ENCODE measurements at regions not wholly inside any gene's neighbourhood (a gene's known extent, or its start where the extent isn't known, plus 50 kb on each side); places are given as distances from the start of the nearest gene placed in this dataset.

GRCh38 chr12:24201258-24201970 is 251.9 kb upstream of the SOX5 start:
- Histone ChIP-seq H3K4me3 (ENCODE audit: low read depth, low read length) (no peak overlapping the region), H3K4me1 (ENCODE audit: control insufficient read depth, insufficient read depth, low read length) (peaks cover 9% of the 10 kb centered on the region), H3K36me3 (ENCODE audit: control insufficient read depth, insufficient read depth, low read length) (no peaks in the 10 kb centered on the region), H3K9me3 (ENCODE audit: control insufficient read depth, insufficient read depth, low read length) (no peaks in the 10 kb centered on the region), H3K9ac (ENCODE audit: low read depth, low read length) (no peak overlapping the region), H3K27me3 (ENCODE audit: control insufficient read depth, insufficient read depth, low read length) (no peaks in the 10 kb centered on the region)

DNA sequence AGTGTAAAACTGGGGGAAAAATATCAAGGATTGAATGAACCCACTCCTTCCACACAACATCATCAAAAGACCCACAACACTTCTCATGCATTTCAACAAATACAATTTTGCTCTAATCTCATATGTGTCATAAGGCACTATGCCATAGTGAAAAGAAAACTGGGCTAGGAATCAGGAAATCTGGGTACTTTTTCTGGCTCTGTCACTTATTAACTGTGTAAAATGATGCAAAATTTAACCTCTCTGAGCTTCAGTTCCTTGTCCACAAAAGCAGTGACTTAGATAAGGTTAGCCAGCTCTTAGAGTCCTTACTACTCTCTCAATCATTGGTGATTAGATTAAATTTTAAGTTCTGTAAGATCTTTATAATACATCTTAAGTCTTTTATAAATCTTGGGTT is 250.5 kb upstream of the SOX5 start:
- Histone ChIP-seq H3K36me3 (ENCODE audit: control insufficient read depth, insufficient read depth, low read length) (no peaks in the 10 kb centered on the region), H3K4me1 (ENCODE audit: control insufficient read depth, insufficient read depth, low read length) (peaks cover 9% of the 10 kb centered on the region), H3K9ac (ENCODE audit: low read depth, low read length) (no peak overlapping the region), H3K9me3 (ENCODE audit: control insufficient read depth, insufficient read depth, low read length) (no peaks in the 10 kb centered on the region), H3K27me3 (ENCODE audit: control insufficient read depth, insufficient read depth, low read length) (no peaks in the 10 kb centered on the region), H3K4me3 (ENCODE audit: low read depth, low read length) (no peak overlapping the region)

DNA sequence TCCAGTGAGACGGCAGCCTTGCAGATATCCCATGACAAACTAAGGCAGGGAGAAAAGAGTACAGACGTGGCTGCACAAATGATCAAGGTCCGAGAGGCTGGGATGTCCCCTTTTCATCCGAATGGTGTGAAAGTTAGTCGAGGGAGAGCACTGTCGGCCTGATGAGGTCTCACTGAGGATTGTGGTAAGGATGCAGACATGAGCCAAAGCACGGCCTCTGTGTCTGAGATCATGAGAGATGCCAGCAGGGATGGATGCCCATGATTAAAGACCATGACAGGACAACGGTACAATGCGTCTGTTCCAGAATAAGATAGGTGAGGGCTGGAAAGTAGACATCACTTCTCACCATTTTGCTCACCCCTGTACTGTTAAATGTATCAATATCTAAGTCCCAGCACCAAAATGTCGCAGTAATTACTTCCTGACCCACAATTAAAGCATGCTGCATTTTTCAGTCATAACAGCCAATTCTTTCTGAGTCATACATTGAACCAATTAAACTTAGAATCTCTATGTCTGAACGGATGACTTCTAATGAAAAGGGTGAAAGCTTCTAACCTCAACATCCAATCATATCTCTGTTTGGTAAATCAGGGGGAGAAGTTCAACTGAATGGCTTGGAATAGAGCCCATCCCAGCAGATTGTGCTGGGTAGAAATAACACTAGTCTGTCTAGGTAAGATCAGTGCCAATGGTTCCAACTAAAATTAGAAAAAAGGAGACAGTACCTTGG is 249.6 kb upstream of the SOX5 start:
- no peak overlapping the region for H3K4me3 ChIP-seq (ENCODE audit: low read depth, low read length)
- H3K4me1 ChIP-seq (ENCODE audit: control insufficient read depth, insufficient read depth, low read length), result peaks cover 9% of the 10 kb centered on the region
- no peak overlapping the region for H3K9ac ChIP-seq (ENCODE audit: low read depth, low read length)
- H3K36me3 ChIP-seq (ENCODE audit: control insufficient read depth, insufficient read depth, low read length), result no peaks in the 10 kb centered on the region
- H3K9me3 ChIP-seq (ENCODE audit: control insufficient read depth, insufficient read depth, low read length), result no peaks in the 10 kb centered on the region
- H3K27me3 ChIP-seq (ENCODE audit: control insufficient read depth, insufficient read depth, low read length), result no peaks in the 10 kb centered on the region

- H3K4me3 ChIP-seq (ENCODE audit: low read depth, low read length), result no peak overlapping the region
- no peaks in the 10 kb centered on the region for H3K36me3 ChIP-seq (ENCODE audit: control insufficient read depth, insufficient read depth, low read length)
- no peak overlapping the region for H3K9ac ChIP-seq (ENCODE audit: low read depth, low read length)
- H3K27me3 ChIP-seq (ENCODE audit: control insufficient read depth, insufficient read depth, low read length), result no peaks in the 10 kb centered on the region
- H3K4me1 ChIP-seq (ENCODE audit: control insufficient read depth, insufficient read depth, low read length), result peaks cover 9% of the 10 kb centered on the region
- H3K9me3 ChIP-seq (ENCODE audit: control insufficient read depth, insufficient read depth, low read length), result no peaks in the 10 kb centered on the region
These were observed 248.6 kb upstream of the SOX5 start for GRCh38 chr12:24198070-24198469.

- H3K9me3 ChIP-seq (ENCODE audit: control insufficient read depth, insufficient read depth, low read length), result no peaks in the 10 kb centered on the region
- H3K4me3 ChIP-seq (ENCODE audit: low read depth, low read length), result no peak overlapping the region
- H3K9ac ChIP-seq (ENCODE audit: low read depth, low read length), result no peak overlapping the region
- H3K36me3 ChIP-seq (ENCODE audit: control insufficient read depth, insufficient read depth, low read length), result no peaks in the 10 kb centered on the region
- H3K27me3 ChIP-seq (ENCODE audit: control insufficient read depth, insufficient read depth, low read length), result no peaks in the 10 kb centered on the region
- peaks cover 9% of the 10 kb centered on the region for H3K4me1 ChIP-seq (ENCODE audit: control insufficient read depth, insufficient read depth, low read length)
These were observed 248.1 kb upstream of the SOX5 start for GRCh38 chr12:24197532-24197931.

- Histone ChIP-seq H3K4me1 (ENCODE audit: control insufficient read depth, insufficient read depth, low read length) (peaks cover 9% of the 10 kb centered on the region), H3K36me3 (ENCODE audit: control insufficient read depth, insufficient read depth, low read length) (no peaks in the 10 kb centered on the region), H3K27me3 (ENCODE audit: control insufficient read depth, insufficient read depth, low read length) (no peaks in the 10 kb centered on the region), H3K4me3 (ENCODE audit: low read depth, low read length) (no peak overlapping the region), H3K9ac (ENCODE audit: low read depth, low read length) (no peak overlapping the region), H3K9me3 (ENCODE audit: control insufficient read depth, insufficient read depth, low read length) (no peaks in the 10 kb centered on the region)
These were observed 245.6 kb upstream of the SOX5 start for GRCh38 chr12:24195063-24195462.

- Histone ChIP-seq H3K9ac (ENCODE audit: low read depth, low read length) (no peak overlapping the region), H3K9me3 (ENCODE audit: control insufficient read depth, insufficient read depth, low read length) (no peaks in the 10 kb centered on the region), H3K36me3 (ENCODE audit: control insufficient read depth, insufficient read depth, low read length) (no peaks in the 10 kb centered on the region), H3K4me3 (ENCODE audit: low read depth, low read length) (no peak overlapping the region), H3K4me1 (ENCODE audit: control insufficient read depth, insufficient read depth, low read length) (peaks cover 6% of the 10 kb centered on the region), H3K27me3 (ENCODE audit: control insufficient read depth, insufficient read depth, low read length) (no peaks in the 10 kb centered on the region)
These were observed 241.6 kb upstream of the SOX5 start for GRCh38 chr12:24191117-24191516.

DNA sequence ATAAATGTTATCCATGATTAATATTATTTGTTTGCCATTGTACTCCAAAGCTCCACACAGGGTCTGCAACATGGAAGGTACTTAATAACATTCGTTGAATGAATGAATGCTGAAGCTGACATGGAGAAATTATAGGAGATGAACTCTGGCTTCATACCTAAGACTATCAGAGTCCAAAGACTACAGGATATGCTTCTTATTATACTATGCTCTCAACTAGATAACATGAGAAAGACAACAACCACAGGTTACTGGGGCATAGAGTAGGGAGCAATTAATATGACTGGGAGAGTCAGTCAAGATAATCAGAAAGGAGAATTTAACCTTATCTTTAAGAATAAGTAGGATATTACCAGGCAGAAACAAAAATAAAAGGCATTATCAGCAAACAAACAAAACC is 236.3 kb upstream of the SOX5 start:
- no peaks in the 10 kb centered on the region for H3K27me3 ChIP-seq (ENCODE audit: control insufficient read depth, insufficient read depth, low read length)
- no peaks in the 10 kb centered on the region for H3K9me3 ChIP-seq (ENCODE audit: control insufficient read depth, insufficient read depth, low read length)
- no peak overlapping the region for H3K4me3 ChIP-seq (ENCODE audit: low read depth, low read length)
- peaks cover 6% of the 10 kb centered on the region for H3K4me1 ChIP-seq (ENCODE audit: control insufficient read depth, insufficient read depth, low read length)
- no peak overlapping the region for H3K9ac ChIP-seq (ENCODE audit: low read depth, low read length)
- no peaks in the 10 kb centered on the region for H3K36me3 ChIP-seq (ENCODE audit: control insufficient read depth, insufficient read depth, low read length)

- H3K27me3 ChIP-seq (ENCODE audit: control insufficient read depth, insufficient read depth, low read length), result no peaks in the 10 kb centered on the region
- no peaks in the 10 kb centered on the region for H3K4me1 ChIP-seq (ENCODE audit: control insufficient read depth, insufficient read depth, low read length)
- H3K36me3 ChIP-seq (ENCODE audit: control insufficient read depth, insufficient read depth, low read length), result no peaks in the 10 kb centered on the region
- H3K9ac ChIP-seq (ENCODE audit: low read depth, low read length), result no peak overlapping the region
- no peak overlapping the region for H3K4me3 ChIP-seq (ENCODE audit: low read depth, low read length)
- H3K9me3 ChIP-seq (ENCODE audit: control insufficient read depth, insufficient read depth, low read length), result no peaks in the 10 kb centered on the region
These were observed 228.4 kb upstream of the SOX5 start for GRCh38 chr12:24177889-24178288.

GRCh38 chr12:24175929-24176328 is 226.5 kb upstream of the SOX5 start:
- H3K9me3 ChIP-seq (ENCODE audit: control insufficient read depth, insufficient read depth, low read length), result no peaks in the 10 kb centered on the region
- no peaks in the 10 kb centered on the region for H3K27me3 ChIP-seq (ENCODE audit: control insufficient read depth, insufficient read depth, low read length)
- no peak overlapping the region for H3K4me3 ChIP-seq (ENCODE audit: low read depth, low read length)
- no peaks in the 10 kb centered on the region for H3K36me3 ChIP-seq (ENCODE audit: control insufficient read depth, insufficient read depth, low read length)
- H3K9ac ChIP-seq (ENCODE audit: low read depth, low read length), result no peak overlapping the region
- no peaks in the 10 kb centered on the region for H3K4me1 ChIP-seq (ENCODE audit: control insufficient read depth, insufficient read depth, low read length)

GRCh38 chr12:24175284-24175683 is 225.8 kb upstream of the SOX5 start:
- no peaks in the 10 kb centered on the region for H3K4me1 ChIP-seq (ENCODE audit: control insufficient read depth, insufficient read depth, low read length)

DNA sequence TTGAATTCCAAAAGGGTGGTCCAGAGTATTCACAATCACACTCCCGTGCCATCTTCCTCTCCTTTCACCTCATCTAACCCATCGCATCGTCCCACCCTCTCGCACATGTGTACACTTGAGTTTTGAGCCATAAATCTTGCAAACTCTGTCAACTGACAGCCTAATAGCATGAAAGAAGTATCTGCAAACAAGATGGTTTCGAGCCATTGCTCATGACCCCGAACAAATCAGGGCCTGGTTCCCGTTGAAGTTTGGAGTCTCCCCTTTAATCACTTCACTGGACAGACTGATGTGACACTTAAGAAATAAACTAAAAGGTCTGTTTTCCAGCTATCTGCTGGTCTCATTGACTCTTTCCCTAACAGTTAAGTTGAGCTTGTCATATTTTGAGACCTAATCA is 223.6 kb upstream of the SOX5 start:
- Histone ChIP-seq H3K36me3 (ENCODE audit: control insufficient read depth, insufficient read depth, low read length) (no peaks in the 10 kb centered on the region), H3K9me3 (ENCODE audit: control insufficient read depth, insufficient read depth, low read length) (no peaks in the 10 kb centered on the region), H3K9ac (ENCODE audit: low read depth, low read length) (no peak overlapping the region), H3K4me3 (ENCODE audit: low read depth, low read length) (no peak overlapping the region), H3K27me3 (ENCODE audit: control insufficient read depth, insufficient read depth, low read length) (no peaks in the 10 kb centered on the region), H3K4me1 (ENCODE audit: control insufficient read depth, insufficient read depth, low read length) (no peaks in the 10 kb centered on the region)

More at GRCh38 chr12:24175284-24175683, 225.8 kb upstream of the SOX5 start:
- no peaks in the 10 kb centered on the region for H3K36me3 ChIP-seq (ENCODE audit: control insufficient read depth, insufficient read depth, low read length)
- no peak overlapping the region for H3K9ac ChIP-seq (ENCODE audit: low read depth, low read length)
- H3K9me3 ChIP-seq (ENCODE audit: control insufficient read depth, insufficient read depth, low read length), result no peaks in the 10 kb centered on the region
- H3K27me3 ChIP-seq (ENCODE audit: control insufficient read depth, insufficient read depth, low read length), result no peaks in the 10 kb centered on the region
- H3K4me3 ChIP-seq (ENCODE audit: low read depth, low read length), result no peak overlapping the region
